Body of pancreas (tissue), 4 donors: ENCODE measurements at regions not wholly inside any gene's neighbourhood (a gene's known extent, or its start where the extent isn't known, plus 50 kb on each side); places are given as distances from the start of the nearest gene placed in this dataset.

Experiments used
- POLR2A ChIP-seq, 3 donors: fragments of 450-650 bp; IDR thresholded peaks; one replicate each; pipeline ENCODE4 v1.6.1; 2016; ENCODE audit warnings: antibody characterized with exemption in 3 of 3, mild to moderate bottlenecking in 2 of 3
- TF ChIP-seq, protein P1 (sequence below), 7 experiments: fragments of 450-650 bp in 4 of 7; fragments of 200-600 bp in 3 of 7; sonication (generic) in 3 of 7; IDR thresholded peaks; one replicate each; pipeline ENCODE4 v1.5.1; 2016 to 2019; ENCODE audit warnings: antibody characterized with exemption in 7 of 7

DNA sequence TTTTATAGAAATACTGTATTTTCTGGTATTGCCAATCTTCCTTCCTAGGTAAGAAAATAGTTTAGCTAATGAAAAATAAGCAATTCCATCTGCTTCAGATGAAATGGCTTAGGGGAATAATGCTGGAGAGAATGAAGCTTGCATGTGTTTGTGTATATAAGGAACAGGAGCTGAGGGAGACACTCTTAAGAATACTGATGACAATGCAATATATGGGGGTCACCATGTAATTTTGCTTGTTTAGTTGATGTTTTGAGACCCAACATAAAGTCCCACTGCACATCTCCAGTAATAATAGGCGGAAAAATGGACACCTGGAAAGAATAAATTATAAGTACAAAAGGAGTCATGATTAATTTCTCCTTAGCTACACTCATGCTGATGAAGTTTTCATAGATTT lies 110.8 kb upstream of the BRINP3 start:
- TF ChIP-seq, protein P1, sequence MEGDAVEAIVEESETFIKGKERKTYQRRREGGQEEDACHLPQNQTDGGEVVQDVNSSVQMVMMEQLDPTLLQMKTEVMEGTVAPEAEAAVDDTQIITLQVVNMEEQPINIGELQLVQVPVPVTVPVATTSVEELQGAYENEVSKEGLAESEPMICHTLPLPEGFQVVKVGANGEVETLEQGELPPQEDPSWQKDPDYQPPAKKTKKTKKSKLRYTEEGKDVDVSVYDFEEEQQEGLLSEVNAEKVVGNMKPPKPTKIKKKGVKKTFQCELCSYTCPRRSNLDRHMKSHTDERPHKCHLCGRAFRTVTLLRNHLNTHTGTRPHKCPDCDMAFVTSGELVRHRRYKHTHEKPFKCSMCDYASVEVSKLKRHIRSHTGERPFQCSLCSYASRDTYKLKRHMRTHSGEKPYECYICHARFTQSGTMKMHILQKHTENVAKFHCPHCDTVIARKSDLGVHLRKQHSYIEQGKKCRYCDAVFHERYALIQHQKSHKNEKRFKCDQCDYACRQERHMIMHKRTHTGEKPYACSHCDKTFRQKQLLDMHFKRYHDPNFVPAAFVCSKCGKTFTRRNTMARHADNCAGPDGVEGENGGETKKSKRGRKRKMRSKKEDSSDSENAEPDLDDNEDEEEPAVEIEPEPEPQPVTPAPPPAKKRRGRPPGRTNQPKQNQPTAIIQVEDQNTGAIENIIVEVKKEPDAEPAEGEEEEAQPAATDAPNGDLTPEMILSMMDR (IDR thresholded peaks at IDR 0.05), result no peak
- no peak for TF ChIP-seq POLR2A (IDR thresholded peaks at IDR 0.05)
